ENCODE measurements at regions not wholly inside any gene's neighbourhood (a gene's known extent, or its start where the extent isn't known, plus 50 kb on each side); places are given as distances from the start of the nearest gene placed in this dataset.

DNA sequence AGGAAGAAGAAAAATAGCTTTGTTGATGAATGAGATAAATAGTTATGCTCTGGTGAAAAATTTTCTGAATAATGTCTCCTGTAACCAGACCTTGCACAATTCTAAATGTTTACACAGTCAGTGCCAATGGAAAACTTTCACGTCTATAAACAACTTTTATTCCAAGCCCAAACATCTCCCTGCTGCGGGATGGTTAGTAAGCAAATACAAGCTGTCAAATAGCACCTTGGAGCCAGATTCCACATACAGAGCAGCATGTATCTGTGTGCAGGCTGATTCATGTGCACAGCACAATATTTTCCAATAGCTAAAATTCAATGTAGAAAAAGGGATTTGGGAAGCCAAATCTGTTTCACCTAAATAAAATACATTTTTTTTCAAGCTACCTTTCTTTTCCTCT, 813.3 kb downstream of the HACE1 start:
- no peak for DNase-seq (ENCODE audit: low read depth, low spot score)
- no peaks in the 10 kb centered on the region for H3K9me3 ChIP-seq (ENCODE audit: control insufficient read depth, insufficient read depth, low read length)
- H3K27me3 ChIP-seq (ENCODE audit: control insufficient read depth, insufficient read depth, low read length), result no peaks in the 10 kb centered on the region
- no peaks in the 10 kb centered on the region for H3K36me3 ChIP-seq (ENCODE audit: control insufficient read depth, insufficient read depth, low read length)
- no peaks in the 10 kb centered on the region for H3K4me1 ChIP-seq (ENCODE audit: control insufficient read depth, insufficient read depth, low read length)
- H3K4me3 ChIP-seq (ENCODE audit: low read length), result no peak overlapping the region
- no CpG with 5 or more reads among the region's 2 CpGs for WGBS (ENCODE audit: insufficient coverage, insufficient read length)
- no peak overlapping the region for H3K27ac ChIP-seq (ENCODE audit: low read length)

DNA sequence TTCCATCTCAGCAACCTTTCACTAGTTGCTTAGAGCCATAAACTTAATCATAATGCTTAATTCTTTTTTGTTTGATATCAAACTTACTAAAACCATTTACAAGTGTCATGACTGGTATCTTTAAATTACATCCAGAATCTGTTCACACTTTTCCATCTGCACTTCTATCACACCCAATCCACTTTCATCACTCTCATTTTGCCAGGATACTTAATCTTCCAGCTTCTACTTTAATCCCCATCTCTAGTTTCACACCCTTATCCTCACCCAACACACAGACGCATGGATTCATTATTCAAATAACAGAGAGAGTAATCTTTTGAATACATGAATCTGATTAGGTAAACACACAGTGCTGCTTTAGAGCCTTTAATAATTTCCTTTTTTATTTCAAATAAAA, 828.4 kb downstream of the HACE1 start:
- H3K27me3 ChIP-seq (ENCODE audit: control insufficient read depth, insufficient read depth, low read length), result no peaks in the 10 kb centered on the region
- H3K36me3 ChIP-seq (ENCODE audit: control insufficient read depth, insufficient read depth, low read length), result no peaks in the 10 kb centered on the region
- no peaks in the 10 kb centered on the region for H3K4me1 ChIP-seq (ENCODE audit: control insufficient read depth, insufficient read depth, low read length)
- no peaks in the 10 kb centered on the region for H3K9me3 ChIP-seq (ENCODE audit: control insufficient read depth, insufficient read depth, low read length)
- H3K4me3 ChIP-seq (ENCODE audit: low read length), result no peak overlapping the region
- no CpG with 5 or more reads among the region's 1 CpG for WGBS (ENCODE audit: insufficient coverage, insufficient read length)
- DNase-seq (ENCODE audit: low read depth, low spot score), result no peak
- H3K27ac ChIP-seq (ENCODE audit: low read length), result no peak overlapping the region

DNA sequence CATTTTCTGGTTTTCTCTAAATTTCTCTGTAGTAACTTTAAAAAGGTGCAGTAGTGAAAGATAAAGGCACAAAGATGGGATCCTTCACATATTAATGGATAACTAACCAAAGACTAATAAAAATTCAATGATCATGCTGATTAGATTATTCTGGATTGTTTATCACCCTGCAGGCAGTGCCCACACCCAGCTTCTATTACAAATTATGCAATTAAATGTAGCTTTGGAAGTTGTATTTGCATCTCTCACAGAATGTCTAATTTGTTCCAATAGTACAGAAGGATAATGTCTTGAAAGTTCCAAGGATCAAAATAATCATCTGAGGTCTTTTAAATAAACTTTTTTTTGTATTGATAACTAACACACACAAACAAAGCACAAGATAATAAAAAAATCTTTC, 837.6 kb downstream of the HACE1 start:
- Histone ChIP-seq H3K36me3 (ENCODE audit: control insufficient read depth, insufficient read depth, low read length) (no peaks in the 10 kb centered on the region), H3K27ac (ENCODE audit: low read length) (no peak overlapping the region), H3K9me3 (ENCODE audit: control insufficient read depth, insufficient read depth, low read length) (no peaks in the 10 kb centered on the region), H3K27me3 (ENCODE audit: control insufficient read depth, insufficient read depth, low read length) (no peaks in the 10 kb centered on the region), H3K4me1 (ENCODE audit: control insufficient read depth, insufficient read depth, low read length) (no peaks in the 10 kb centered on the region), H3K4me3 (ENCODE audit: low read length) (no peak overlapping the region)
- DNase-seq (ENCODE audit: low read depth, low spot score), result no peak

DNA sequence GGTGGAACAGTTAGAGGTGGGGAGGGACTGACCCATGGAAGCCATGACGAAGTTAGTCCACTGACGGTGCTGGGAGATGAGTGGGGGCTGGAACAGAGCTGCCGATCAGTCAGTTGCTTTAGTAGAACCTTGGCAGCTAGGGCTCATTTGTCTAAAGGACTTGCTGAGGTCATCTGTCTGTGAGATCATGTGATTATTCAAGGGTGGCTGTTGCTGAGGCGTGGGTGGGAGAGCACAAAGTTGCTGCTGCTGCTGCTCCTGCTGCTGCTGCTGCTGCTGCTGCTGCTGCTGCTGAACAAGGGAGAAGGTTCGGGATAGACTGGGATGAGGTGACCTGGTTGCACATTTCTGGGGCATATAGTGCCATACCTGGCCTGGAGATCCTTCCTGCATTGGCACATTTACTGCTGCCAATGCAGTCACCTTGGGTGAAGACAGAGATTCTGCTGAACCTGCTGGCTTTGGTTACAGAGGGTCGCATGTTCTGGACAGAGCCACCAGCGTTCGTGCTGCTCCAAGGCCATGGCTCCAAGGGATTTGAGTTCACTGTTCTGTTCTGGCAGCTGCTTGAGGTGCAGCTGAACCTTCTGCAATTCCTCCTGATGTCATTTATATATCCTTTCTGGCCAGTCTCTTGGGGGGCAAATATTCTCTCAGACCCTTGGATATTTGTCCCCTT, 840.5 kb downstream of the HACE1 start:
- Histone ChIP-seq H3K36me3 (ENCODE audit: control insufficient read depth, insufficient read depth, low read length) (no peaks in the 10 kb centered on the region), H3K27ac (ENCODE audit: low read length) (no peak overlapping the region), H3K27me3 (ENCODE audit: control insufficient read depth, insufficient read depth, low read length) (no peaks in the 10 kb centered on the region), H3K4me3 (ENCODE audit: low read length) (no peak overlapping the region), H3K9me3 (ENCODE audit: control insufficient read depth, insufficient read depth, low read length) (no peaks in the 10 kb centered on the region), H3K4me1 (ENCODE audit: control insufficient read depth, insufficient read depth, low read length) (no peaks in the 10 kb centered on the region)
- WGBS (ENCODE audit: insufficient coverage, insufficient read length), result no CpG with 5 or more reads among the region's 8 CpGs
- no peak for DNase-seq (ENCODE audit: low read depth, low spot score)

DNA sequence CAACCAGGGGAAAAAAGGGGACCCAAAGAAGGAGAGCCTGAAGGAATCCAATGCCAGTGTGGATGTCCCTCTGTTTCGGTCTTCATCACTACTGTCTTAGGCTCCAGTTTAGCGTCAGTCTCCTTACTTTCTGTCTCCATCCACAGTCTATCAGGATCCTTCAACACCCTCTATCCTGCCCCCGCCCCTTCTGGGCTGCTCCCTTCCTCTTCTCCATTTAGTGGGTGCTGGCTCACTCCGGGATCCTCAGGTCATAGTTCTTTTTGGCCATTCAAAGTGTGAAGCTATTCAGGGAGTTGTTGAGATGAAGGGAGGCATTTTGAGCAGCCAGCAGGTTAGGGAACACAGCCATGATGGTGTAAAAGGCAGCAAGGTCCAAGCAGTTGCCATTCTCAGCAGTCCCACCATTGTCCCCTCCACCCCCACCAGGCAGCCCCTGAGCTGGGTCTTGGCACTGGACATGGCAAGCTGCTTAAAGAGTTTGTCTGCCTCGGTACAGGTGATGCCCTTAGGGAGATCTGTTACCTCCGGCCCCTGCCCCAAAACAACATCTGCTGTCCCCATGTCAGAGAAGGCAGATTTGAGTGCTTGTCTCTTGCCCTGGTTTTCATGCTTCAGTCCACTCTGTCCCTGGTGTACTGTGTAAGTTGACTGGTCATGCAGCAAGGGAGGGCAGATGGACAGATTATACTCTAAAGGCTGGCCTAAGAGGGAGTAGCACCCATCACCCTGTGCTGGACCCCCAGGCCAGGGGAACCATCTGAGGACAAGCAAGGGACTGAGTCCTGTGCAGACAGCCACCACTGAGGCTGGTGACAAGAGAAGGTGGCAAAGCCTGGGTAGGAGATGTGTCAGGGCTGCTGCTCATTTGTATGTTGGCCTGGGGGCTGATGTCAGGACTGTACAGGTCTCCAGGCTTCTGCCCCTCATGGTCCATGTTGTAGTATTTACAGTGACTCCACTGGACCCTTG, 842.0 kb downstream of the HACE1 start:
- WGBS (ENCODE audit: insufficient coverage, insufficient read length), result no CpG with 5 or more reads among the region's 6 CpGs
- H3K27ac ChIP-seq (ENCODE audit: low read length), result no peak overlapping the region
- no peaks in the 10 kb centered on the region for H3K9me3 ChIP-seq (ENCODE audit: control insufficient read depth, insufficient read depth, low read length)
- H3K27me3 ChIP-seq (ENCODE audit: control insufficient read depth, insufficient read depth, low read length), result no peaks in the 10 kb centered on the region
- H3K4me1 ChIP-seq (ENCODE audit: control insufficient read depth, insufficient read depth, low read length), result no peaks in the 10 kb centered on the region
- no peak overlapping the region for H3K4me3 ChIP-seq (ENCODE audit: low read length)
- DNase-seq (ENCODE audit: low read depth, low spot score), result no peak
- no peaks in the 10 kb centered on the region for H3K36me3 ChIP-seq (ENCODE audit: control insufficient read depth, insufficient read depth, low read length)

DNA sequence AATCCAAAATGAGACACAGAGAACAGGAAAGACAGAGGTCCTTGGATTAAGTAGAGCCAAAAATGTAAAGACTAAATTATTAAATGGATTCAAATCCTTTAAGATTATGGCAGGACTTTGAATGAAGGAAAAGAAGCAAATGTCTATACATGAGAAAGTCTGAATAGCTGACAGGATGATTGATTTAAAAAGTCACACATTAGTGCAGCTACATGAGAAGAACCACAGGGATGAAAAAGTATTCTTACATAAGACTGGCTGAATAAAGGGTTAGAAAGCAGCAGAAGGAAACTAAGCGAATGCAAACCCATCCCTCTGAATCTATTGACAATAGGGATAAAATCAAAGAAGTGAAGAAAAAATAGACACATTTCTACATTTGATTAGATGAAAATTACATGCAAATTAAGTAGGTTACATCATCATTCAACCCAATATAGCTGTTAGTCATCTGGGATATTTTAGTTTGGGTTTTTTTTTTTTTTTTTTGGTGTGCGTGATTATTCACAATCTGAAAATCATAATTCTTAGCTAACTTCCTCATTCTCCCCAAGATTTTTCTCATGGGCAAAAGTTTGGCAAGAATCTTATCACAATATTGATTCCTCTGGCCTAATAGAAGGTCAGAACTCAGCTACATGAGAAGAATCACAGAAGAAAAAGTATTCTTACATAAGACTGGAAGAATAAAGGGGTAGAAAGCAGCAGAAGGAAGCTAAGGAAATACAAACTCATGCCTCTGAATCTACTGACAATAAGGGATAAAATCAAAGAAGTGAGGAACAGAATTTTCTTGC, 845.4 kb downstream of the HACE1 start:
- Histone ChIP-seq H3K4me3 (ENCODE audit: low read length) (no peak overlapping the region), H3K9me3 (ENCODE audit: control insufficient read depth, insufficient read depth, low read length) (no peaks in the 10 kb centered on the region), H3K4me1 (ENCODE audit: control insufficient read depth, insufficient read depth, low read length) (no peaks in the 10 kb centered on the region), H3K27me3 (ENCODE audit: control insufficient read depth, insufficient read depth, low read length) (no peaks in the 10 kb centered on the region), H3K27ac (ENCODE audit: low read length) (no peak overlapping the region), H3K36me3 (ENCODE audit: control insufficient read depth, insufficient read depth, low read length) (no peaks in the 10 kb centered on the region)
- no CpG with 5 or more reads among the region's 2 CpGs for WGBS (ENCODE audit: insufficient coverage, insufficient read length)
- DNase-seq (ENCODE audit: low read depth, low spot score), result no peak

DNA sequence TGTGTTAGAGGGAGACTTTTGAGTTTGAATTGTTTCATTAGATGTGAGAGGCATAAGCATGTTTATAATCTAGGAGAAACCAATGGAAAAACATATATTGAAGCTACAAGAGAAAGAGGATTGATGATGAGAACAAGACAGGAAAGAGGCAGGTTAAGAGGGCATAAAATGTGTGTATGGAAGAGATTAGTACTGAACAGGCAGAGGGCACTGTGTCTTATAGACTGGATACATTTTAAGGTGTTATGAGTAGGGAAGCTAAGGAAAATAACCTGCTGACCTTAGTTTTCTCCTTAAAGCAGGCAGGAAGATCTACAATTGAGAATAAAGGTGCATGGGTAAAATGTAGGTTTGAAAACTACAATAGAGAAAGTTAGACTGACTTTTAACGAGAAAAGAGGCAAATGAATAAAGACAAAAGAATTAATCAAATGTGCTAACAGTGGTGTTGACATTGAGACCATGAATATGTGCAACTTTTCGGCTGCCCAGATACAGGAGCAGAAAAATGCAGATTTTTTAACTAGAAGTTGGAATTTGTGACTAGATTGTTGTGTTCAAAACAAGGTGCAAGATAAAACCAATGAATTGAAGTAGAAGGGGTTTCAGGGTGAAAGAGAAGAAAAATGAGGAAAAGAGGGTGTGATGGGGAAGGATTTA, 846.3 kb downstream of the HACE1 start:
- H3K4me3 ChIP-seq (ENCODE audit: low read length), result no peak overlapping the region
- DNase-seq (ENCODE audit: low read depth, low spot score), result no peak

DNA sequence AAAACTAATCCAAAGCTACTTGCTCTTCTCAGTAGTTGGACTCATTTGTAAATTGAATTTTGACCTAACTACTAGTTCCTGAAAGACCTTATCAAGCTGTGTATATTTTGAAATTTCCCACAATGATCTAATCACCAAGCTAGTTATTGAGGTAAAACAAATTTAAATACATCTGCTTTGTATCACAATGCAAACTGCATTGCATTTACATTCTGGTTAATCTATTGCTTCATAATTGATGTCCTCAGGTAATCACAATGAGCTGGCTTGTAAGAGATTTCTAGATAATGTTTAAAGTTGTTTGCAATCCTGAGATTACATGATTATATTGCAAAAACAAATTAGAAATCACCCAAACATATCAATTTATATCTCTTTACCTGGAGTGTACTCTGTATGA, 848.8 kb downstream of the HACE1 start:
- DNase-seq (ENCODE audit: low read depth, low spot score), result no peak
- Histone ChIP-seq H3K27ac (ENCODE audit: low read length) (no peak overlapping the region), H3K27me3 (ENCODE audit: control insufficient read depth, insufficient read depth, low read length) (no peaks in the 10 kb centered on the region), H3K4me3 (ENCODE audit: low read length) (no peak overlapping the region), H3K4me1 (ENCODE audit: control insufficient read depth, insufficient read depth, low read length) (no peaks in the 10 kb centered on the region), H3K36me3 (ENCODE audit: control insufficient read depth, insufficient read depth, low read length) (no peaks in the 10 kb centered on the region), H3K9me3 (ENCODE audit: control insufficient read depth, insufficient read depth, low read length) (no peaks in the 10 kb centered on the region)

More for the DNA sequence above, 846.3 kb downstream of the HACE1 start:
- no peaks in the 10 kb centered on the region for H3K36me3 ChIP-seq (ENCODE audit: control insufficient read depth, insufficient read depth, low read length)
- WGBS (ENCODE audit: insufficient coverage, insufficient read length), result no CpG with 5 or more reads among the region's 2 CpGs
- H3K27ac ChIP-seq (ENCODE audit: low read length), result no peak overlapping the region
- no peaks in the 10 kb centered on the region for H3K27me3 ChIP-seq (ENCODE audit: control insufficient read depth, insufficient read depth, low read length)
- H3K9me3 ChIP-seq (ENCODE audit: control insufficient read depth, insufficient read depth, low read length), result no peaks in the 10 kb centered on the region
- H3K4me1 ChIP-seq (ENCODE audit: control insufficient read depth, insufficient read depth, low read length), result no peaks in the 10 kb centered on the region

DNA sequence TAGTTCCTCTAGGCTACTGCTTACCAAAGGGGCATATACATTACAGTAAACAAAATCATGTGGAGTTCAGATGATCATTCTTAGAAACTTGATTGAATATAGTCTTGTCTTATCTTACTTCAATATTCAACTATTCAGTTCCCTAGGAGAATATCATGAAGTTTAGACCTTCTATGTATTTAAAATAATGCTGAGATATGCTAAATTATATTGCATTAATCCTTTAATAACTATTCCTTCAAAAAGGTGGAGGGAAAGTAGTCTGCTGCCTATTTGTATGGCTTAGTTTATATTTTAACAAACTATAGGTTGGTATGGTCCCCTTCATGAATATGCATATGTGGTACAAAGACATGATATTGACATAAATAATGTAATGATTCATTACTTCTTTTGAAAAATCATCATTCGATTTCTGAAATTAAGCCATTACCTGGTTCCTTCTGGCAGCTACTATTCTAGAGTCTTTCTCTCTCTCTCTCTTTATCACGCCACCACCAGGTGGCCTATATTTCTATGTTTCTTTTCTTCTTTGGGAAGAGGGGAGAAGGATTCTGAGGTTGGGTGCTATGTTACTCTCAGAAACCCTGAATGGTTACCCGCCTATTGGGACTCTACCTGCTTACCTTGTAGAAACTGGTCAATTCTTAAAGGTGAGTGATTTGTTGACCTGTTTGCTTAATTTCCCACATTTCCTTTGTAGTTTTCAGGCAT, 855.8 kb downstream of the HACE1 start:
- no peak overlapping the region for H3K27ac ChIP-seq (ENCODE audit: low read length)
- DNase-seq (ENCODE audit: low read depth, low spot score), result peak; percentile 9
- no CpG with 5 or more reads among the region's 3 CpGs for WGBS (ENCODE audit: insufficient coverage, insufficient read length)
- H3K4me3 ChIP-seq (ENCODE audit: low read length), result no peak overlapping the region
- no peaks in the 10 kb centered on the region for H3K9me3 ChIP-seq (ENCODE audit: control insufficient read depth, insufficient read depth, low read length)
- H3K36me3 ChIP-seq (ENCODE audit: control insufficient read depth, insufficient read depth, low read length), result no peaks in the 10 kb centered on the region
- no peaks in the 10 kb centered on the region for H3K27me3 ChIP-seq (ENCODE audit: control insufficient read depth, insufficient read depth, low read length)
- H3K4me1 ChIP-seq (ENCODE audit: control insufficient read depth, insufficient read depth, low read length), result no peaks in the 10 kb centered on the region

Measured in iPS DF 6.9 (cell line).